K562 (cell line): ENCODE measurements at regions not wholly inside any gene's neighbourhood (a gene's known extent, or its start where the extent isn't known, plus 50 kb on each side); places are given as distances from the start of the nearest gene placed in this dataset.

Experiments used
- ATAC-seq: fragments of 200-7000 bp; cut with Tn5 transposase; 3 replicates; pipeline ENCODE4 v1.9.1; 2020; ENCODE audit warnings: moderate library complexity
- BruUV-seq: library from RNA; stranded (reverse); fragments of 400-500 nt; replicated peaks from 2 replicates; lab custom pipeline; 2021; lab: Mats Ljungman, UMichigan
- CTCF ChIA-PET: fragments of 300-600 bp; formaldehyde crosslinking; extraction: SDS; loops from one replicate; lab custom pipeline; 2021; ENCODE audit warnings: low intra/inter-chr PET ratio; lab: Yijun Ruan, JAX
- POLR2A ChIA-PET: fragments of 300-600, 350-650 bp; sonication (Branson Sonifier 250); formaldehyde crosslinking; extraction: SDS; loops from one replicate; lab custom pipeline; 2021; ENCODE audit warnings: antibody characterized with exemption, inconsistent platforms; lab: Yijun Ruan, JAX
- DNase-seq, 4 experiments: peaks; one replicate each; pipeline versions ENCODE4 v3.0.0 to v3.0.0-alpha.2; 2011 to 2018; ENCODE audit warnings: low spot score in 3 of 4, mixed read lengths in 3 of 4; ENCODE audit errors: extremely low read depth in 1 of 4
- FAIRE-seq: peaks from 2 replicates; lab custom pipeline; 2011; peaks lifted over from hg19 to GRCh38; lab: Jason Lieb, UNC
- H2AFZ ChIP-seq: 2 replicates; pipeline ENCODE4 v1.6.0; 2011; ENCODE audit warnings: low read depth, low read length, control low read depth, inconsistent platforms
- H3K27ac ChIP-seq: fragments of 200-600 bp; 3 replicates; pipeline ENCODE4 v1.8.0; 2011; ENCODE audit warnings: low read depth, mild to moderate bottlenecking, control low read depth, inconsistent platforms, low read length, moderate library complexity, mixed read lengths; ENCODE audit errors: extremely low read depth
- H3K27me3 ChIP-seq, 2 experiments: fragments of 300-600 bp in 1 of 2; 2 replicates in 1 of 2; 3 replicates in 1 of 2; pipeline versions ENCODE4 v1.6.0 to v1.8.0; 2011; ENCODE audit warnings: inconsistent platforms in 2 of 2, low read length in 2 of 2, mild to moderate bottlenecking in 1 of 2, mixed read lengths in 1 of 2, moderate library complexity in 1 of 2; ENCODE audit not compliant: control insufficient read depth in 2 of 2, insufficient read depth in 2 of 2
- H3K36me3 ChIP-seq: fragments of 300-600 bp; 3 replicates; pipeline ENCODE4 v1.8.0; 2011; ENCODE audit warnings: mild to moderate bottlenecking, low read length, inconsistent platforms; ENCODE audit not compliant: control insufficient read depth, insufficient read depth
- H3K4me1 ChIP-seq, 2 experiments: fragments of 200-600 bp in 1 of 2; replicated peaks in 1 of 2; 2 replicates in 1 of 2; 3 replicates in 1 of 2; pipeline versions ENCODE4 v1.5.1 to v1.8.0; 2011; ENCODE audit warnings: inconsistent platforms in 2 of 2, low read length in 2 of 2, mild to moderate bottlenecking in 1 of 2, mixed read lengths in 1 of 2, moderate library complexity in 1 of 2; ENCODE audit not compliant: control insufficient read depth in 2 of 2, insufficient read depth in 2 of 2
- H3K4me2 ChIP-seq: 2 replicates; pipeline ENCODE4 v1.6.1; 2011; ENCODE audit warnings: low read length, control low read depth, inconsistent platforms, mixed read lengths; ENCODE audit not compliant: insufficient read depth
- H3K4me3 ChIP-seq: fragments of 200-600 bp; sonication (generic), shearing (Covaris generic); 2 replicates; pipeline ENCODE4 v1.5.1; 2016; ENCODE audit warnings: control low read depth, inconsistent platforms
- H3K79me2 ChIP-seq: fragments of 200-600 bp; 3 replicates; pipeline ENCODE4 v1.8.0; 2011; ENCODE audit warnings: low read length, inconsistent platforms; ENCODE audit not compliant: control insufficient read depth, insufficient read depth
- H3K9ac ChIP-seq, 2 experiments: 2 replicates each; pipeline versions ENCODE4 v1.6.0 to v1.6.1; 2011; ENCODE audit warnings: low read depth in 2 of 2, low read length in 2 of 2, control low read depth in 1 of 2, inconsistent platforms in 1 of 2, mild to moderate bottlenecking in 1 of 2, mixed read lengths in 1 of 2; ENCODE audit not compliant: insufficient read depth in 1 of 2
- H3K9me1 ChIP-seq: one replicate; pipeline ENCODE4 v1.6.0; 2011; ENCODE audit warnings: inconsistent platforms, mild to moderate bottlenecking, low read length, moderate library complexity; ENCODE audit not compliant: control insufficient read depth, insufficient read depth
- H3K9me3 ChIP-seq: replicated peaks from 2 replicates; pipeline ENCODE4 v1.5.1; 2011; ENCODE audit warnings: low read depth, low read length, inconsistent platforms; ENCODE audit not compliant: control insufficient read depth, insufficient read depth
- H4K20me1 ChIP-seq: replicated peaks from 2 replicates; pipeline ENCODE4 v1.6.1; 2011; ENCODE audit warnings: low read length, inconsistent platforms, mixed read lengths; ENCODE audit not compliant: control insufficient read depth, insufficient read depth
- CEBPG ChIP-seq, 3 experiments: fragments of 200-800 bp in 1 of 3; sonication (Bioruptor generic) in 1 of 3; sonication (generic) in 1 of 3; formaldehyde crosslinking in 1 of 3; IDR thresholded peaks in 2 of 3; conservative IDR thresholded peaks in 1 of 3; 2 replicates each; pipeline versions ENCODE4 v1.6.1 to v1.8.0; 2016 to 2022; ENCODE audit warnings: missing compliant biosample characterization in 2 of 3, missing genetic modification characterization in 2 of 3, mild to moderate bottlenecking in 1 of 3, missing genetic modification reagents in 1 of 3
- NCOA4 ChIP-seq: fragments of 450-650 bp; IDR thresholded peaks from 2 replicates; pipeline ENCODE4 v1.6.1; 2018; ENCODE audit warnings: mild to moderate bottlenecking; ENCODE audit not compliant: partially characterized antibody
- SPI1 ChIP-seq: IDR thresholded peaks from 2 replicates; pipeline ENCODE4 v1.6.1; 2011; ENCODE audit warnings: low read depth, low read length, control low read depth, borderline replicate concordance
- ZNF175 ChIP-seq: fragments of 200-800 bp; sonication (Bioruptor generic); IDR thresholded peaks from 2 replicates; pipeline ENCODE4 v1.6.1; 2016; ENCODE audit warnings: low read depth, mild to moderate bottlenecking, missing genetic modification characterization, missing compliant biosample characterization
- ZNF699 ChIP-seq: fragments of 250-450 bp; sonication (Bioruptor Pico); IDR thresholded peaks from 2 replicates; pipeline ENCODE4 v1.8.0; 2021; ENCODE audit warnings: mild to moderate bottlenecking, moderate library complexity; ENCODE audit not compliant: insufficient replicate concordance
- WGBS: fragments of 100-300 bp; shearing (Covaris generic); methylation state at CpG from one replicate; pipeline ENCODE4 v1.1.6; 2016; ENCODE audit warnings: low coverage, mixed read lengths; ENCODE audit not compliant: insufficient coverage; ENCODE audit errors: missing lambda C conversion rate; 5-methylcytosine and 5-hydroxymethylcytosine counted together
- in situ Hi-C: fragments of 300-500 bp; cut with MboI; formaldehyde crosslinking; loops from 4 replicates; pipeline ENCODE4 v1.15.0; 2018; ENCODE audit warnings: inconsistent platforms, mixed read lengths
- intact Hi-C: fragments of 100-400 bp; cut with micrococcal nuclease; formaldehyde crosslinking; loops from 2 replicates; pipeline ENCODE4 v1.14.2; 2022
- TF ChIP-seq, protein P1 (sequence below): sonication (generic); formaldehyde crosslinking; IDR thresholded peaks from 2 replicates; pipeline ENCODE4 v1.8.1; 2023; ENCODE audit warnings: mild to moderate bottlenecking, missing genetic modification reagents, moderate library complexity

DNA sequence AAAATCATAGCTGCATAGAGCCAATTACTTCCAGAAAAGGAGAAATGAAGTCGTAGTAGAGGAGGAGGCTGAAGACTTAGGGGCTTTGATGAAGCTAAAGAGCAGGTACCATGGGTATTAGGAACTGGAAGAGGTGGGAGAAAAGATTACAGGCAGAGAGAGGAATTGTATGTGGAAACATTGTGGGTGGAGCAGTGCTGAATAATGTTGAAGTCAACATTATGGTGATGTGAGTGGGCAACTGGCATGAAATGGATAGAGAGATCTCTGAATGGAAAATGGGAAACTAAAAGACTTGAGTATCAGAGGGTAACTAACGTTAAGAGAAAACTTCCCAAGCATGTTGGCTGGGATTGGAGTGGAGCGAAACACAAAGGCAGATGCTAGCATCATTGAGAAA is 92.5 kb downstream of the AREG start:
- WGBS: 56% methylated on average over 2 of the region's 3 CpGs
- no peak overlapping the region for H3K4me3 ChIP-seq
- peaks cover 0 to 12% of the 10 kb centered on the region in 2 experiments; a peak in 2 of 5 replicates for H3K4me1 ChIP-seq
- ATAC-seq (no peak), FAIRE-seq (no peak), DNase-seq (no peak)
- H3K36me3 ChIP-seq: no peaks in the 10 kb centered on the region
- POLR2A ChIA-PET: no interaction called here
- no TSS peak for BruUV-seq
- CTCF ChIA-PET: no interaction called here
- no peaks in the 10 kb centered on the region for H3K9me1 ChIP-seq
- in situ Hi-C loops (loop anchor here (10.0 kb wide), 3 partner anchors 127 to 223 kb away; no protein-coding TSS in a partner anchor), intact Hi-C loops (loop anchor here (2.0 kb wide), 1 partner anchor 133 kb away; no protein-coding TSS in a partner anchor)
- H3K4me2 ChIP-seq: no peak overlapping the region
- no peaks in the 10 kb centered on the region for H3K79me2 ChIP-seq
- peak overlapping the region; percentile 39; the same call in 1 of the 2 replicates for H2AFZ ChIP-seq
- no peaks in the 10 kb centered on the region for H3K27me3 ChIP-seq
- no peaks in the 10 kb centered on the region for H3K9me3 ChIP-seq
- no peak overlapping the region for H3K9ac ChIP-seq
- no peaks in the 10 kb centered on the region for H4K20me1 ChIP-seq
- H3K27ac ChIP-seq: no peak overlapping the region
- TF ChIP-seq ZNF175 (CRISPR knock-in tag): no peak
- 0 out of 2 replicates have a peak, but pooled peaks have one; percentile 13 for TF ChIP-seq SPI1

DNA sequence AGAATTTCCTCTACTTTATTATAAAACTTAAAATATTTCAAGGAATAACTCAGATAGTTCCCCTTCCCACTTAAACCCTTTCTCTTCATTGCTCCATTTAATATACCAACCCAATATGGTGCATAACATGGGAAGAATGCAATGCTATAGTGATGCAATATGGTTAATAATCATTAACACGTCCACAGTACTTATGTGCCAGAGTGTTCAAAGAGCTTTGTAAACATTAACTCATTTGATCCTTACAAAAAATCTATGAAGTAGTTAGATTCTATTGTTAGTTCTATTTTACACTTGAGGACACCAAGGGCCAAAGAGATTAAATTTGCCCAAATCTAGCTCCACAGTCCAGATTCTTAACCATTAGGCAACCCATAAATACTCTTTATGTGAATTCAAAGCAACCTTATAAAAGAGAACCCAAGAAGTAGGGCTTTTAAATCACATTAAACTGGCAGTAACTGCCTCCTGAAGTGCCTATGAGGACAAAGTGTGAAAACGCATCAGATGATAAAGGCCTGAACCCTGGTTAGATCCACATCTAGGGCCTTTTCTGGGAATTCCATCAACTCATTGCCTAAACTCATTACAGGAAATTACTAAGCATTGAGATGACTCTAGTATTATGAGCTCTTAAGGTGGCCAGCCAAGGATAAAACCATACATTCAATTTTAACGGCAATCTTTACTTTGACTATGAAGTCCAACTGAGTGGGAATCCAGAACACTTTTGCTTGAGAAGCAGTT is 94.3 kb downstream of the AREG start:
- no peak overlapping the region for H3K27ac ChIP-seq
- H3K4me2 ChIP-seq: no peak overlapping the region
- TF ChIP-seq, protein P1, sequence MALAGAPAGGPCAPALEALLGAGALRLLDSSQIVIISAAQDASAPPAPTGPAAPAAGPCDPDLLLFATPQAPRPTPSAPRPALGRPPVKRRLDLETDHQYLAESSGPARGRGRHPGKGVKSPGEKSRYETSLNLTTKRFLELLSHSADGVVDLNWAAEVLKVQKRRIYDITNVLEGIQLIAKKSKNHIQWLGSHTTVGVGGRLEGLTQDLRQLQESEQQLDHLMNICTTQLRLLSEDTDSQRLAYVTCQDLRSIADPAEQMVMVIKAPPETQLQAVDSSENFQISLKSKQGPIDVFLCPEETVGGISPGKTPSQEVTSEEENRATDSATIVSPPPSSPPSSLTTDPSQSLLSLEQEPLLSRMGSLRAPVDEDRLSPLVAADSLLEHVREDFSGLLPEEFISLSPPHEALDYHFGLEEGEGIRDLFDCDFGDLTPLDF (CRISPR knock-in tag): no peak
- TF ChIP-seq CEBPG (CRISPR knock-in tag; IDR thresholded peaks at IDR 0.05) (no peak), CEBPG (tag; conservative IDR thresholded peaks at IDR 0.05 in 1 of 2, IDR thresholded peaks at IDR 0.05 in 1 of 2) (peak in 1 of 2 experiments; percentile 30; a peak in 1 of 4 replicates), ZNF699 (CRISPR knock-in tag) (no peak), NCOA4 (no peak)
- in situ Hi-C loops (loop anchor here (10.0 kb wide), 3 partner anchors 126 to 224 kb away; no protein-coding TSS in a partner anchor), intact Hi-C loops (no loop called here)
- no peaks in the 10 kb centered on the region for H3K79me2 ChIP-seq
- BruUV-seq: no TSS peak
- peak overlapping the region; percentile 45; the same call in 1 of the 2 replicates for H2AFZ ChIP-seq
- H4K20me1 ChIP-seq: no peaks in the 10 kb centered on the region
- H3K36me3 ChIP-seq: no peaks in the 10 kb centered on the region
- FAIRE-seq (no peak), ATAC-seq (no peak), DNase-seq (no peak)
- no peak overlapping the region for H3K4me3 ChIP-seq
- peaks cover 0 to 20% of the 10 kb centered on the region in 2 experiments; a peak in 4 of 5 replicates for H3K4me1 ChIP-seq
- H3K9me3 ChIP-seq: no peaks in the 10 kb centered on the region
- CTCF ChIA-PET: no interaction called here
- POLR2A ChIA-PET: interaction anchor here (1.2 kb wide), 1 partner anchor 94 kb away, joined by 6 read pairs; the partner anchor contains the start of gene AREG
- no peaks in the 10 kb centered on the region for H3K27me3 ChIP-seq
- H3K9me1 ChIP-seq: no peaks in the 10 kb centered on the region
- 51% methylated on average over 3 of the region's 3 CpGs for WGBS
- H3K9ac ChIP-seq: no peak overlapping the region
